H1 (cell line): ENCODE measurements at regions not wholly inside any gene's neighbourhood (a gene's known extent, or its start where the extent isn't known, plus 50 kb on each side); places are given as distances from the start of the nearest gene placed in this dataset.

Experiments used
- CTCF ChIA-PET: fragments of 300-600 bp; sonication (Branson Sonifier 250); formaldehyde crosslinking; loops from one replicate; lab custom pipeline; 2021; ENCODE audit not compliant: partially characterized antibody; lab: Charles Lee
- POLR2A ChIA-PET: fragments of 300-600 bp; sonication (Branson Sonifier 250); formaldehyde crosslinking; loops from one replicate; lab custom pipeline; 2021; ENCODE audit warnings: inconsistent platforms; ENCODE audit not compliant: partially characterized antibody; lab: Charles Lee
- DNase-seq, 2 experiments: peaks; one replicate each; pipeline versions ENCODE4 v3.0.0 to v3.0.0-alpha.2; 2010 to 2022; ENCODE audit warnings: low spot score in 2 of 2, low read depth in 1 of 2, mixed read lengths in 1 of 2
- FAIRE-seq: peaks from 2 replicates; lab custom pipeline; 2011; peaks lifted over from hg19 to GRCh38; lab: Jason Lieb, UNC
- H2AFZ ChIP-seq: 2 replicates; pipeline ENCODE4 v1.8.1; 2012; ENCODE audit warnings: low read length, inconsistent platforms
- H2AK5ac ChIP-seq: 2 replicates; pipeline ENCODE4 v1.6.1; 2013; ENCODE audit warnings: low read depth, low read length
- H2BK120ac ChIP-seq: replicated peaks from 2 replicates; pipeline ENCODE3; 2013; ENCODE audit warnings: low read depth, low read length, inconsistent platforms
- H2BK12ac ChIP-seq: 2 replicates; pipeline ENCODE4 v1.6.1; 2013; ENCODE audit warnings: low read depth, low read length
- H2BK15ac ChIP-seq: 2 replicates; pipeline ENCODE4 v1.6.1; 2013; ENCODE audit warnings: low read length
- H2BK20ac ChIP-seq: 2 replicates; pipeline ENCODE4 v1.6.1; 2013; ENCODE audit warnings: low read length
- H2BK5ac ChIP-seq: 2 replicates; pipeline ENCODE4 v1.6.1; 2013; ENCODE audit warnings: low read depth, low read length
- H3K14ac ChIP-seq: 2 replicates; pipeline ENCODE4 v1.6.1; 2013; ENCODE audit warnings: inconsistent platforms; ENCODE audit not compliant: insufficient read length
- H3K18ac ChIP-seq: 2 replicates; pipeline ENCODE4 v1.6.1; 2013; ENCODE audit warnings: low read length; ENCODE audit errors: extremely low read depth
- H3K23ac ChIP-seq: 2 replicates; pipeline ENCODE4 v1.6.1; 2013; ENCODE audit warnings: inconsistent platforms; ENCODE audit not compliant: insufficient read length
- H3K23me2 ChIP-seq: 2 replicates; pipeline ENCODE4 v1.6.1; 2013; ENCODE audit warnings: low read depth, low read length
- H3K27ac ChIP-seq: 2 replicates; pipeline ENCODE4 v1.6.1; 2011; ENCODE audit warnings: low read depth, low read length, inconsistent platforms
- H3K27me3 ChIP-seq, 4 experiments: replicated peaks in 1 of 4; 1 replicate in 1 of 4; 2 replicates in 3 of 4; pipeline versions ENCODE4 v1.6.1 to v1.8.1; 2011 to 2013; ENCODE audit warnings: low read length in 3 of 4, mild to moderate bottlenecking in 3 of 4, inconsistent platforms in 2 of 4, mixed read lengths in 2 of 4, moderate library complexity in 1 of 4; ENCODE audit not compliant: control insufficient read depth in 3 of 4, insufficient read depth in 3 of 4; ENCODE audit errors: extremely low read depth in 1 of 4
- H3K36me3 ChIP-seq, 4 experiments: 2 replicates each; pipeline versions ENCODE4 v1.6.1 to v1.8.1; 2011 to 2013; ENCODE audit warnings: mild to moderate bottlenecking in 4 of 4, low read length in 3 of 4, moderate library complexity in 2 of 4, control low read depth in 1 of 4, inconsistent platforms in 1 of 4; ENCODE audit not compliant: insufficient read depth in 4 of 4, control insufficient read depth in 2 of 4
- H3K4ac ChIP-seq: replicated peaks from 2 replicates; pipeline ENCODE3; 2013; ENCODE audit warnings: low read length, low read depth, mixed read lengths, inconsistent platforms; ENCODE audit not compliant: insufficient read length
- H3K4me1 ChIP-seq, 4 experiments: replicated peaks in 1 of 4; 1 replicate in 1 of 4; 2 replicates in 3 of 4; pipeline versions ENCODE4 v1.6.1 to v1.8.1; 2011 to 2013; ENCODE audit warnings: low read length in 3 of 4, inconsistent platforms in 2 of 4, mixed read lengths in 1 of 4; ENCODE audit not compliant: insufficient read depth in 4 of 4, control insufficient read depth in 3 of 4
- H3K4me2 ChIP-seq, 2 experiments: 2 replicates each; pipeline versions ENCODE4 v1.6.1 to v1.8.1; 2011 to 2013; ENCODE audit warnings: low read depth in 2 of 2, low read length in 2 of 2, control low read depth in 1 of 2, inconsistent platforms in 1 of 2, mild to moderate bottlenecking in 1 of 2; ENCODE audit not compliant: insufficient read depth in 1 of 2
- H3K4me3 ChIP-seq, 4 experiments: fragments of 200-600, 300-600 bp in 1 of 4; sonication (generic), shearing (Covaris generic), sonication (Bioruptor Twin) in 1 of 4; 2 replicates each; pipeline versions ENCODE4 v1.5.1 to v1.8.1; 2011 to 2016; ENCODE audit warnings: low read length in 4 of 4, low read depth in 3 of 4, control low read depth in 2 of 4, inconsistent platforms in 2 of 4, mild to moderate bottlenecking in 2 of 4, mixed read lengths in 1 of 4, moderate library complexity in 1 of 4; ENCODE audit not compliant: insufficient read depth in 2 of 4; ENCODE audit errors: extremely low read depth in 1 of 4
- H3K56ac ChIP-seq: replicated peaks from 2 replicates; pipeline ENCODE3; 2013; ENCODE audit warnings: low read depth, mild to moderate bottlenecking, mixed read lengths, low read length, inconsistent platforms; ENCODE audit not compliant: insufficient read length
- H3K79me1 ChIP-seq: 2 replicates; pipeline ENCODE4 v1.6.1; 2013; ENCODE audit warnings: low read depth, low read length, control low read depth
- H3K79me2 ChIP-seq, 2 experiments: 2 replicates each; pipeline versions ENCODE4 v1.6.1 to v1.8.1; 2012 to 2013; ENCODE audit warnings: low read length in 2 of 2, mild to moderate bottlenecking in 2 of 2, inconsistent platforms in 1 of 2; ENCODE audit not compliant: insufficient read depth in 2 of 2, control insufficient read depth in 1 of 2
- H3K9ac ChIP-seq, 4 experiments: replicated peaks in 1 of 4; 1 replicate in 1 of 4; 2 replicates in 3 of 4; pipeline versions ENCODE4 v1.6.1 to v1.8.1; 2011 to 2013; ENCODE audit warnings: low read depth in 3 of 4, low read length in 3 of 4, control low read depth in 2 of 4, mild to moderate bottlenecking in 2 of 4, moderate library complexity in 2 of 4, inconsistent platforms in 1 of 4; ENCODE audit errors: extremely low read depth in 1 of 4
- H3K9me3 ChIP-seq, 2 experiments: 2 replicates each; pipeline versions ENCODE4 v1.6.1 to v1.8.1; 2012 to 2013; ENCODE audit warnings: mild to moderate bottlenecking in 2 of 2, moderate library complexity in 2 of 2, control low read depth in 1 of 2, inconsistent platforms in 1 of 2, low read depth in 1 of 2, low read length in 1 of 2, mixed read lengths in 1 of 2; ENCODE audit not compliant: insufficient read depth in 2 of 2
- H4K20me1 ChIP-seq, 2 experiments: replicated peaks in 1 of 2; 2 replicates each; pipeline versions ENCODE3 to v1.8.1; 2011 to 2013; ENCODE audit warnings: inconsistent platforms in 2 of 2, low read length in 2 of 2, mild to moderate bottlenecking in 1 of 2; ENCODE audit not compliant: insufficient read depth in 2 of 2, control insufficient read depth in 1 of 2
- H4K5ac ChIP-seq: 2 replicates; pipeline ENCODE4 v1.6.1; 2013; ENCODE audit warnings: low read length, low read depth, mixed read lengths, inconsistent platforms; ENCODE audit not compliant: insufficient read length
- H4K8ac ChIP-seq: 2 replicates; pipeline ENCODE4 v1.8.0; 2013; ENCODE audit warnings: mild to moderate bottlenecking, moderate library complexity, low read length, inconsistent platforms; ENCODE audit not compliant: insufficient read depth; ENCODE audit errors: extremely low read depth
- H4K91ac ChIP-seq: replicated peaks from 2 replicates; pipeline ENCODE3; 2013; ENCODE audit warnings: low read length, mixed read lengths, inconsistent platforms; ENCODE audit not compliant: insufficient read length
- CREB1 ChIP-seq: IDR thresholded peaks from 2 replicates; pipeline ENCODE4 v1.6.1; 2012; ENCODE audit warnings: inconsistent platforms
- EZH2 ChIP-seq: fragments of 200-600 bp; sonication (generic); IDR thresholded peaks from 2 replicates; pipeline ENCODE4 v1.7.1; 2012; ENCODE audit warnings: low read depth, mild to moderate bottlenecking, moderate library complexity, low read length, inconsistent platforms; ENCODE audit not compliant: severe bottlenecking
- JUN ChIP-seq: IDR thresholded peaks from 2 replicates; pipeline ENCODE4 v1.6.1; 2011; ENCODE audit warnings: low read depth, mild to moderate bottlenecking, improper control_type of control experiment, low read length
- NRF1 ChIP-seq: IDR thresholded peaks from 2 replicates; pipeline ENCODE4 v1.6.1; 2011; ENCODE audit warnings: mild to moderate bottlenecking, low read depth, low read length, improper control_type of control experiment
- POLR2A ChIP-seq, 2 experiments: IDR thresholded peaks; 1 replicate in 1 of 2; 2 replicates in 1 of 2; pipeline ENCODE4 v1.6.1; 2011; ENCODE audit warnings: low read depth in 2 of 2, low read length in 2 of 2, mild to moderate bottlenecking in 2 of 2; ENCODE audit errors: control extremely low read depth in 1 of 2
- RAD21 ChIP-seq, 2 experiments: IDR thresholded peaks in 1 of 2; conservative IDR thresholded peaks in 1 of 2; 2 replicates each; pipeline ENCODE4 v1.6.1; 2011; ENCODE audit warnings: low read depth in 2 of 2, low read length in 2 of 2, improper control_type of control experiment in 1 of 2, inconsistent platforms in 1 of 2, mild to moderate bottlenecking in 1 of 2, moderate library complexity in 1 of 2
- SIRT6 ChIP-seq: IDR thresholded peaks from one replicate; pipeline ENCODE4 v1.7.1; 2012; ENCODE audit warnings: low read length, inconsistent platforms
- SIX5 ChIP-seq: IDR thresholded peaks from 2 replicates; pipeline ENCODE4 v1.6.1; 2011; ENCODE audit warnings: mild to moderate bottlenecking, low read depth, low read length
- TAF1 ChIP-seq: IDR thresholded peaks from 2 replicates; pipeline ENCODE4 v1.6.1; 2011; ENCODE audit warnings: mild to moderate bottlenecking, low read depth, low read length
- TCF12 ChIP-seq: IDR thresholded peaks from 2 replicates; pipeline ENCODE4 v1.6.1; 2011; ENCODE audit warnings: low read depth, mild to moderate bottlenecking, low read length
- TEAD4 ChIP-seq: IDR thresholded peaks from 2 replicates; pipeline ENCODE4 v1.6.1; 2012; ENCODE audit warnings: low read depth, low read length, inconsistent platforms, mixed read lengths
- WGBS, 2 experiments: shearing (Covaris generic) in 1 of 2; methylation state at CpG; one replicate each; pipeline versions ENCODE4 v1.1.6 to v1.1.7; 2013 to 2015; ENCODE audit warnings: low lambda C conversion rate in 2 of 2, mixed read lengths in 2 of 2, inconsistent platforms in 1 of 2, low coverage in 1 of 2, missing lambda C conversion rate in 1 of 2; ENCODE audit not compliant: insufficient replicate concordance in 2 of 2, insufficient coverage in 1 of 2, insufficient read length in 1 of 2; ENCODE audit errors: extremely low coverage in 1 of 2, missing lambda C conversion rate in 1 of 2; 5-methylcytosine and 5-hydroxymethylcytosine counted together

DNA sequence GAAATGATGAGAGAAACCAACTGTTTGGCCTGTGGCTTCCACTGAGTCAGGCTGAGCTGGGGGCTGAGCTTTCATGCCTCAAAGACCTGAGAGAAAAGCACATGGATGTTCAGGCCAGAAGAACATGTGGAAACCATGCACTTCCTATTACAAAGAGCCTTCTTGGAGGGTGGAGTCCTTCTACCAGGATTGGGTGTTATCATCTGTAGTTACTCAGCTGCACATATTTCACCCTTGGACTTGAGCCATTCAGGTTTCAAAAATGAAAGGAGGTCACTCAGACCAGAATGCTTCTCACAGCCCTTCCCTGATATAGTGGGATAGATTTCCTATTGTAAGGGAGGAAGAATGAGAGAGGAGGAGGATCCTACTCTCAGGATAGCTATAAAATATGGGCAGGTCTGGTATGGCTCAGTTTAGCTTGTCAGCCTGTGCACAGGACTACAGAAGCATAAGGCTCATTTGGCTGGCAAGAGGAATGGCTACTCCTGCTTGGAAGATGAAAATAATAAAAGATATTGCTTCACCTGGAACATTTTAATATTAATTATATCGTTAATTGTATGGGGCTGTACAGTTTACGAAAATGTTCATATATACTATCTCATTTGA is 173.6 kb upstream of the TMC3 start:
- Histone ChIP-seq H3K4me3 (no peak overlapping the region), H3K4ac (no peak overlapping the region), H2AK5ac (no peak overlapping the region), H3K27ac (no peak overlapping the region), H3K4me2 (no peak overlapping the region), H2BK20ac (no peak overlapping the region), H3K23me2 (peaks cover 2% of the 10 kb centered on the region; the same call in 1 of the 2 replicates), H3K9me3 (no peaks in the 10 kb centered on the region), H4K20me1 (no peaks in the 10 kb centered on the region), H3K18ac (no peak overlapping the region), H4K8ac (no peak overlapping the region), H2AFZ (no peak overlapping the region), H3K36me3 (no peaks in the 10 kb centered on the region), H3K14ac (no peak overlapping the region), H2BK15ac (no peak overlapping the region), H3K27me3 (no peaks in the 10 kb centered on the region), H3K9ac (no peak overlapping the region), H3K56ac (peak overlapping the region; percentile 77), H2BK120ac (no peak overlapping the region), H3K79me1 (no peaks in the 10 kb centered on the region), H3K23ac (no peak overlapping the region), H2BK5ac (no peak overlapping the region), H3K4me1 (peaks cover 0 to 4% (median 1%) of the 10 kb centered on the region in 4 experiments; a peak in 2 of 7 replicates), H4K5ac (no peak overlapping the region), H4K91ac (no peak overlapping the region), H3K79me2 (no peaks in the 10 kb centered on the region), H2BK12ac (no peak overlapping the region)
- 85% methylated on average over 2 of the region's 2 CpGs; no CpG with 5 or more reads in 1 of the 2 experiments for WGBS, 2 experiments
- DNase-seq (no peak), FAIRE-seq (no peak)
- ChIA-PET POLR2A (no interaction called here), CTCF (interaction anchor here (1.0 kb wide), 2 partner anchors 11 to 137 kb away, joined by 3 read pairs; no protein-coding TSS in a partner anchor)
- TF ChIP-seq TAF1 (no peak), SIX5 (no peak), SIRT6 (no peak), TEAD4 (no peak), RAD21 (IDR thresholded peaks at IDR 0.05 in 1 of 2, conservative IDR thresholded peaks at IDR 0.05 in 1 of 2; ENCODE audit: low read depth in 2 of 2, low read length in 2 of 2) (no peak), CREB1 (no peak), NRF1 (no peak), JUN (no peak), TCF12 (no peak), EZH2 (no peak), POLR2A (IDR thresholded peaks at IDR 0.05; ENCODE audit: control extremely low read depth in 1 of 2, low read depth in 2 of 2, low read length in 2 of 2) (no peak)
